GM23338 (cell line): ENCODE measurements at regions not wholly inside any gene's neighbourhood (a gene's known extent, or its start where the extent isn't known, plus 50 kb on each side); places are given as distances from the start of the nearest gene placed in this dataset.

Experiments
- ATAC-seq: fragments of 200-7000 bp; cut with Tn5 transposase; 3 replicates; pipeline ENCODE4 v1.9.1; 2020
- DNase-seq: peaks from one replicate; pipeline ENCODE4 v3.0.0-alpha.2; 2015; ENCODE audit warnings: low spot score
- H2AFZ ChIP-seq: fragments of 200-600 bp; sonication (generic); 2 replicates; pipeline ENCODE4 v1.8.0; 2016; ENCODE audit warnings: antibody characterized with exemption, mild to moderate bottlenecking, moderate library complexity
- H3F3A ChIP-seq: fragments of 200-600 bp; sonication (generic); replicated peaks from 2 replicates; pipeline ENCODE4 v1.8.0; 2017; ENCODE audit warnings: antibody characterized with exemption, mixed run types, low read depth
- H3K27ac ChIP-seq: fragments of 200-600 bp; sonication (generic); 2 replicates; pipeline ENCODE4 v1.6.1; 2016; ENCODE audit warnings: low read depth
- H3K27me3 ChIP-seq: fragments of 200-600 bp; sonication (generic); 2 replicates; pipeline ENCODE4 v1.8.0; 2016; ENCODE audit warnings: mild to moderate bottlenecking, mixed run types, moderate library complexity; ENCODE audit not compliant: insufficient read depth
- H3K36me3 ChIP-seq: fragments of 200-600 bp; sonication (generic); 2 replicates; pipeline ENCODE4 v1.8.0; 2016; ENCODE audit warnings: mild to moderate bottlenecking; ENCODE audit not compliant: insufficient read depth
- H3K4me1 ChIP-seq: fragments of 200-600 bp; sonication (generic); 2 replicates; pipeline ENCODE4 v1.8.0; 2016; ENCODE audit warnings: mild to moderate bottlenecking, moderate library complexity; ENCODE audit not compliant: insufficient read depth
- H3K4me2 ChIP-seq: fragments of 200-600 bp; sonication (generic); 2 replicates; pipeline ENCODE4 v1.7.1; 2017; ENCODE audit warnings: mixed run types
- H3K4me3 ChIP-seq: fragments of 200-600 bp; sonication (generic); 2 replicates; pipeline ENCODE4 v1.6.1; 2016; ENCODE audit warnings: mixed run types
- H3K79me2 ChIP-seq: fragments of 200-600 bp; sonication (generic); replicated peaks from 2 replicates; pipeline ENCODE4 v1.8.0; 2017; ENCODE audit warnings: mild to moderate bottlenecking; ENCODE audit not compliant: insufficient read depth
- H3K9me2 ChIP-seq: fragments of 200-600 bp; sonication (generic); 2 replicates; pipeline ENCODE4 v1.8.0; 2017; ENCODE audit not compliant: insufficient read depth
- H4K20me1 ChIP-seq: fragments of 200-600 bp; sonication (generic); replicated peaks from 2 replicates; pipeline ENCODE4 v1.8.0; 2017; ENCODE audit warnings: mild to moderate bottlenecking; ENCODE audit not compliant: insufficient read depth
- H3K27ac Mint-ChIP-seq: 2 replicates; pipeline ENCODE4 v1.8.0; 2020; ENCODE audit warnings: inconsistent platforms, mild to moderate bottlenecking, moderate library complexity, mixed read lengths
- H3K27me3 Mint-ChIP-seq: 3 replicates; pipeline ENCODE4 v1.8.0; 2022; ENCODE audit warnings: low read depth, mild to moderate bottlenecking, moderate library complexity, mixed read lengths, inconsistent platforms; ENCODE audit not compliant: insufficient read depth, poor library complexity
- H3K36me3 Mint-ChIP-seq: 3 replicates; pipeline ENCODE4 v1.8.0; 2021; ENCODE audit warnings: low read depth, mild to moderate bottlenecking, inconsistent platforms, moderate library complexity, mixed read lengths
- H3K4me1 Mint-ChIP-seq: 3 replicates; pipeline ENCODE4 v1.8.0; 2020; ENCODE audit warnings: mild to moderate bottlenecking, inconsistent platforms, mixed read lengths
- H3K4me3 Mint-ChIP-seq: 3 replicates; pipeline ENCODE4 v1.8.0; 2021; ENCODE audit warnings: moderate library complexity, mild to moderate bottlenecking, inconsistent platforms, mixed read lengths
- H3K9me3 Mint-ChIP-seq: 3 replicates; pipeline ENCODE4 v1.8.0; 2020; ENCODE audit warnings: moderate library complexity, mild to moderate bottlenecking, inconsistent platforms, mixed read lengths
- CREB1 ChIP-seq: fragments of 250-450 bp; sonication (Bioruptor Pico); IDR thresholded peaks from 2 replicates; pipeline ENCODE4 v1.5.0; 2020; ENCODE audit warnings: low read depth, mild to moderate bottlenecking, moderate library complexity
- ETS1 ChIP-seq: IDR thresholded peaks from 2 replicates; pipeline ENCODE4 v1.6.1; 2016; ENCODE audit warnings: antibody characterized with exemption
- EZH2 ChIP-seq: fragments of 200-600 bp; sonication (generic); IDR thresholded peaks from one replicate; pipeline ENCODE4 v1.8.0; 2017; ENCODE audit warnings: antibody characterized with exemption, mild to moderate bottlenecking, low read depth; ENCODE audit not compliant: unreplicated experiment
- EZH2phosphoT487 ChIP-seq: fragments of 200-600 bp; sonication (generic); IDR thresholded peaks from one replicate; pipeline ENCODE4 v1.8.1; 2018; ENCODE audit warnings: antibody characterized with exemption; ENCODE audit not compliant: unreplicated experiment
- JUNB ChIP-seq: IDR thresholded peaks from one replicate; pipeline ENCODE4 v1.6.1; 2016; ENCODE audit warnings: antibody characterized with exemption; ENCODE audit not compliant: unreplicated experiment
- NANOG ChIP-seq: IDR thresholded peaks from 2 replicates; pipeline ENCODE4 v1.6.1; 2016; ENCODE audit warnings: antibody characterized with exemption, borderline replicate concordance
- POLR2AphosphoS5 ChIP-seq: IDR thresholded peaks from 2 replicates; pipeline ENCODE4 v1.6.1; 2016; ENCODE audit warnings: antibody characterized with exemption, low read depth
- REST ChIP-seq: IDR thresholded peaks from one replicate; pipeline ENCODE4 v1.6.1; 2018; ENCODE audit warnings: antibody characterized with exemption; ENCODE audit not compliant: unreplicated experiment
- STAT1 ChIP-seq: IDR thresholded peaks from one replicate; pipeline ENCODE4 v1.6.1; 2016; ENCODE audit warnings: antibody characterized with exemption; ENCODE audit not compliant: unreplicated experiment
- ZNF331 ChIP-seq: fragments of 250-450 bp; sonication (Bioruptor Pico); IDR thresholded peaks from 2 replicates; pipeline ENCODE4 v1.5.0; 2020; ENCODE audit warnings: low read depth, mild to moderate bottlenecking, moderate library complexity

GRCh38 chr7:106600569-106601373, 60.2 kb downstream of the CCDC71L start:
- no peak overlapping the region for H2AFZ ChIP-seq
- H3K9me3 Mint-ChIP-seq = no peaks in the 10 kb centered on the region
- no peak for ATAC-seq

GRCh38 chr7:106599343-106599698, 61.6 kb downstream of the CCDC71L start:
- H3K9me2 ChIP-seq = peaks cover 14% of the 10 kb centered on the region
- DNase-seq (no peak), ATAC-seq (no peak)
- H2AFZ ChIP-seq = peak overlapping the region; percentile 48
- no peak overlapping the region for H3K4me2 ChIP-seq
- H3K4me1 ChIP-seq = peaks cover 9% of the 10 kb centered on the region
- no peak overlapping the region for H3K27ac ChIP-seq
- no peaks in the 10 kb centered on the region for H3K36me3 Mint-ChIP-seq
- H3K27me3 Mint-ChIP-seq = no peaks in the 10 kb centered on the region
- no peak overlapping the region for H3K4me3 Mint-ChIP-seq
- H3K36me3 ChIP-seq = no peaks in the 10 kb centered on the region
- H3K9me3 Mint-ChIP-seq = no peaks in the 10 kb centered on the region
- no peaks in the 10 kb centered on the region for H3K79me2 ChIP-seq
- no peak overlapping the region for H3K4me3 ChIP-seq
- H4K20me1 ChIP-seq = no peaks in the 10 kb centered on the region
- no peaks in the 10 kb centered on the region for H3K27me3 ChIP-seq
- H3K4me1 Mint-ChIP-seq = no peaks in the 10 kb centered on the region
- H3K27ac Mint-ChIP-seq = no peak overlapping the region
- H3F3A ChIP-seq = no peaks in the 10 kb centered on the region
- no peak for TF ChIP-seq JUNB
- TF ChIP-seq ZNF331 = no peak
- no peak for TF ChIP-seq EZH2
- TF ChIP-seq REST = no peak
- no peak for TF ChIP-seq STAT1
- TF ChIP-seq CREB1 (CRISPR knock-in tag) = no peak
- TF ChIP-seq EZH2phosphoT487 = no peak
- TF ChIP-seq NANOG = no peak

More at GRCh38 chr7:106600569-106601373, 60.2 kb downstream of the CCDC71L start:
- no peaks in the 10 kb centered on the region for H3F3A ChIP-seq
- H3K79me2 ChIP-seq = no peaks in the 10 kb centered on the region
- no peak overlapping the region for H3K4me2 ChIP-seq
- H4K20me1 ChIP-seq = no peaks in the 10 kb centered on the region
- H3K27me3 ChIP-seq = no peaks in the 10 kb centered on the region
- DNase-seq = no peak
- H3K9me2 ChIP-seq = peaks cover 14% of the 10 kb centered on the region
- H3K4me1 ChIP-seq = peaks cover 9% of the 10 kb centered on the region
- TF ChIP-seq ZNF331 = no peak
- TF ChIP-seq ETS1 = no peak
- TF ChIP-seq JUNB = no peak
- no peak for TF ChIP-seq POLR2AphosphoS5
- TF ChIP-seq REST = no peak
- no peak for TF ChIP-seq EZH2
- no peak for TF ChIP-seq NANOG
- no peak overlapping the region for H3K27ac ChIP-seq
- H3K4me3 ChIP-seq = no peak overlapping the region
- Mint-ChIP-seq H3K4me3 (no peak overlapping the region), H3K4me1 (no peaks in the 10 kb centered on the region), H3K27ac (no peak overlapping the region), H3K36me3 (no peaks in the 10 kb centered on the region), H3K27me3 (no peaks in the 10 kb centered on the region)
- H3K36me3 ChIP-seq = no peaks in the 10 kb centered on the region
